Nephron progenitor cell (in vitro differentiated cells): ENCODE measurements at regions not wholly inside any gene's neighbourhood (a gene's known extent, or its start where the extent isn't known, plus 50 kb on each side); places are given as distances from the start of the nearest gene placed in this dataset.
"Not testable (repeated sequence)": the region's sequence is repeated elsewhere in the genome, so short reads cannot be mapped to it uniquely, and the experiment has no call there.

ENCODE experiments used
- DNase-seq: peaks from one replicate; pipeline ENCODE4 v3.0.0; 2021
- H3K27ac Mint-ChIP-seq: 2 replicates; pipeline ENCODE4 v1.8.0; 2021; ENCODE audit warnings: mild to moderate bottlenecking, moderate library complexity, mixed read lengths
- H3K27me3 Mint-ChIP-seq: 2 replicates; pipeline ENCODE4 v1.8.0; 2021; ENCODE audit warnings: mild to moderate bottlenecking, low read depth, mixed read lengths; ENCODE audit not compliant: poor library complexity
- H3K36me3 Mint-ChIP-seq: 2 replicates; pipeline ENCODE4 v1.8.0; 2021; ENCODE audit warnings: low read depth, mixed read lengths
- H3K4me1 Mint-ChIP-seq: 2 replicates; pipeline ENCODE4 v1.8.0; 2021; ENCODE audit warnings: mixed read lengths
- H3K4me3 Mint-ChIP-seq: 2 replicates; pipeline ENCODE4 v1.8.0; 2021; ENCODE audit warnings: mild to moderate bottlenecking, moderate library complexity, mixed read lengths
- H3K9me3 Mint-ChIP-seq: 2 replicates; pipeline ENCODE4 v1.8.0; 2021; ENCODE audit warnings: mild to moderate bottlenecking, moderate library complexity, mixed read lengths
- TF ChIP-seq, protein P1 (sequence below): fragments of 200-600 bp; sonication (generic); IDR thresholded peaks from 2 replicates; pipeline ENCODE4 v1.5.0; 2021; ENCODE audit warnings: antibody characterized with exemption

GRCh38 chr13:59280297-59280696 is 883.4 kb downstream of the DIAPH3 start:
- Mint-ChIP-seq H3K4me1 (peaks cover 6% of the 10 kb centered on the region), H3K27ac (no peak overlapping the region), H3K9me3 (no peaks in the 10 kb centered on the region), H3K36me3 (no peaks in the 10 kb centered on the region), H3K4me3 (no peak overlapping the region), H3K27me3 (no peaks in the 10 kb centered on the region)
- TF ChIP-seq, protein P1, sequence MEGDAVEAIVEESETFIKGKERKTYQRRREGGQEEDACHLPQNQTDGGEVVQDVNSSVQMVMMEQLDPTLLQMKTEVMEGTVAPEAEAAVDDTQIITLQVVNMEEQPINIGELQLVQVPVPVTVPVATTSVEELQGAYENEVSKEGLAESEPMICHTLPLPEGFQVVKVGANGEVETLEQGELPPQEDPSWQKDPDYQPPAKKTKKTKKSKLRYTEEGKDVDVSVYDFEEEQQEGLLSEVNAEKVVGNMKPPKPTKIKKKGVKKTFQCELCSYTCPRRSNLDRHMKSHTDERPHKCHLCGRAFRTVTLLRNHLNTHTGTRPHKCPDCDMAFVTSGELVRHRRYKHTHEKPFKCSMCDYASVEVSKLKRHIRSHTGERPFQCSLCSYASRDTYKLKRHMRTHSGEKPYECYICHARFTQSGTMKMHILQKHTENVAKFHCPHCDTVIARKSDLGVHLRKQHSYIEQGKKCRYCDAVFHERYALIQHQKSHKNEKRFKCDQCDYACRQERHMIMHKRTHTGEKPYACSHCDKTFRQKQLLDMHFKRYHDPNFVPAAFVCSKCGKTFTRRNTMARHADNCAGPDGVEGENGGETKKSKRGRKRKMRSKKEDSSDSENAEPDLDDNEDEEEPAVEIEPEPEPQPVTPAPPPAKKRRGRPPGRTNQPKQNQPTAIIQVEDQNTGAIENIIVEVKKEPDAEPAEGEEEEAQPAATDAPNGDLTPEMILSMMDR, result no peak
- DNase-seq, result no peak

DNA sequence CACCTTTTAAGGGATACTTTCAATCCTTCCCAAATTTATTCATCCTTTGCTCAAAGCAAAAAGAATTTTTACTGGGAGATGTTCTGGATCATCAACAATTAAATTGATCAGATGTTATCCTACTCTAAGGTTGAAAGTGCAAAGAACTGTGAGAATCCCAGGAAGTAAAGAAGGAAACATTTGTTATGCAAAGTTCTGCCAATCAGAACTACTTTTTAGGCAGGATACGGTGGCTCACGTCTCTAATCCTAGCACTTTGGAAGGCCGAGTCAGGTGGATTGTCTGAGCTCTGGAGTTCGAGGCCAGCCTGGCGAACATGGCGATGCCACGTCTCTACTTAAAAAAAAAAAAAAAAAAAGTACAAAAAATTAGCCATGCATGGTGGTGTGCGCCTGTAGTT is 882.3 kb downstream of the DIAPH3 start:
- Mint-ChIP-seq H3K27ac (no peak overlapping the region), H3K27me3 (peaks cover 2% of the 10 kb centered on the region), H3K4me3 (no peak overlapping the region), H3K36me3 (no peaks in the 10 kb centered on the region), H3K9me3 (no peaks in the 10 kb centered on the region), H3K4me1 (no peaks in the 10 kb centered on the region)
- TF ChIP-seq, protein P1, result no peak
- no peak for DNase-seq

DNA sequence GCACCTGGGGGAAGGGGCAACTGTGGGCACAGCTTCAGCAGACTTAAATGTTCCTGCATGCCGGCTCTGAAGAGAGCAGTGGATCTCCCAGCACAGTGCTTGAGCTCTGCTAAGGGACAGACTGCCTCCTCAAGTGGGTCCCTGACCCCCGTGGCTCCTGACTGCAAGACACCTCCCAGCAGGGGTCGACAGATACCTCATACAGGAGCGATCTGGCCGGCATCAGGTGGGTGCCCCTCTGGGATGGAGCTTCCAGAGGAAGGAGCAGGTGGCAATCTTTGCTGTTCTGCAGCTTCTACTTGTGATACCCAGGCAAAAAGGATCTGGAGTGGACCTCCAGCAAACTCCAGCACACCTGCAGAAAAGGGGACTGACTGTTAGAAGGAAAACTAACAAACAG is 871.5 kb downstream of the DIAPH3 start:
- not testable (repeated sequence) for H3K36me3 Mint-ChIP-seq, DNase-seq, H3K27ac Mint-ChIP-seq, H3K27me3 Mint-ChIP-seq, H3K4me3 Mint-ChIP-seq, H3K4me1 Mint-ChIP-seq
- peaks cover 34% of the 10 kb centered on the region for H3K9me3 Mint-ChIP-seq

GRCh38 chr13:59299584-59299983 is 864.1 kb downstream of the DIAPH3 start:
- H3K4me3 Mint-ChIP-seq, result no peak overlapping the region
- H3K36me3 Mint-ChIP-seq, result no peaks in the 10 kb centered on the region
- no peak for DNase-seq
- H3K27me3 Mint-ChIP-seq, result peaks cover 7% of the 10 kb centered on the region
- peaks cover 28% of the 10 kb centered on the region for H3K9me3 Mint-ChIP-seq
- no peaks in the 10 kb centered on the region for H3K4me1 Mint-ChIP-seq
- H3K27ac Mint-ChIP-seq, result no peak overlapping the region
- TF ChIP-seq, protein P1, result no peak

DNA sequence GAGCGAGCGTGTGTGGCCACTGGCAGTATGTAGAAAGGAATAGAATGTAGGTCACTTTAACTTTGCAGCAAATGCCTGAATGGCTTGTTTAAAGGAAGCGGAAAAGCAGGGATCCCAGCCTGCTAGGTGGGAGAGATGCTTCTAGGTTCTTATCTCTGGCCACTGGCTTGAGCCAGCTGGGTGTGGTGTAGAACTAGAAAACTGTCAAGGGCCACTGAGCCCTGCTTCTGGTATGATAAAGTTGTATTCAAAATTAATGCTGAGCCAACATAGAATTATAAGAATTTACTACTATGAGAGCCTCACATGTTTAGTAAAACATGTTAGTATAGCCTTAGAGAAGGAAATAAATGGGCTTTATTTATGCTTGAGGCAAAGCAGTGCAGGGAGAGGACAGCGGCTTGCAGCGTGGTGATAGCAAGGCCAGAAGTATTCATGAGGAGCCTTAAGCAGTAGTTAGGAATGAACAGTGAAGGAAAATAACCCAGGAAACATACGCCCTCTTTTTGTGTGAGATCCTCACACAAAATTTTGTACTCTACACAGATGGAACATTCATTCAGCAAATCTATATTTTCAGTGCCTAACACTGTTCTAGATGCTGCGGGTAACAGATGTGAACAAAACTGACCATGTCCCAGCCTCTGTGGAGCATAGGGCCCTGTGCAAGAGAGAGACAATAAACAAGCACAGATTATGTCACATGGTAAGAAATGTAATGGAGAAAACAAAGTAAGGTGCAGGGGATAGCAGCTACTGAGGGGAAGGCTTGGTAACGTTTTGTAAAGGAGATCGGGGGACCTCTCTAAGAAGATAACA is 863.2 kb downstream of the DIAPH3 start:
- TF ChIP-seq, protein P1, result no peak
- Mint-ChIP-seq H3K4me3 (no peak overlapping the region), H3K9me3 (peaks cover 20% of the 10 kb centered on the region), H3K4me1 (no peaks in the 10 kb centered on the region), H3K27me3 (peaks cover 7% of the 10 kb centered on the region), H3K27ac (no peak overlapping the region), H3K36me3 (no peaks in the 10 kb centered on the region)
- no peak for DNase-seq

GRCh38 chr13:59301174-59301567 is 862.6 kb downstream of the DIAPH3 start:
- H3K36me3 Mint-ChIP-seq, result no peaks in the 10 kb centered on the region
- H3K4me1 Mint-ChIP-seq, result no peaks in the 10 kb centered on the region
- no peak overlapping the region for H3K4me3 Mint-ChIP-seq
- no peak overlapping the region for H3K27ac Mint-ChIP-seq
- peaks cover 14% of the 10 kb centered on the region for H3K9me3 Mint-ChIP-seq
- DNase-seq, result no peak
- TF ChIP-seq, protein P1, result no peak
- peaks cover 7% of the 10 kb centered on the region for H3K27me3 Mint-ChIP-seq
